Right atrium auricular region (tissue), 2 donors: ENCODE measurements at regions not wholly inside any gene's neighbourhood (a gene's known extent, or its start where the extent isn't known, plus 50 kb on each side); places are given as distances from the start of the nearest gene placed in this dataset.

Experiments used
- DNase-seq: peaks from one replicate; pipeline ENCODE4 v3.0.0-alpha.2; 2019; ENCODE audit warnings: low spot score
- H3K27ac ChIP-seq, 2 donors: fragments of 200-600 bp; sonication (generic); 1 replicate in 1 of 2; 2 replicates in 1 of 2; pipeline ENCODE4 v1.5.1; 2016 to 2019
- H3K27me3 ChIP-seq, 2 donors: fragments of 200-600 bp; sonication (generic); one replicate each; pipeline versions ENCODE4 v1.5.1 to v1.6.0; 2017 to 2019
- H3K36me3 ChIP-seq: fragments of 200-600 bp; sonication (generic); one replicate; pipeline ENCODE4 v1.5.1; 2016
- H3K4me1 ChIP-seq, 2 donors: fragments of 200-600 bp; sonication (generic); one replicate each; pipeline versions ENCODE4 v1.5.1 to v1.6.0; 2017 to 2019
- H3K4me3 ChIP-seq, 2 donors: fragments of 200-600 bp; sonication (generic); 1 replicate in 1 of 2; 2 replicates in 1 of 2; pipeline ENCODE4 v1.5.1; 2017 to 2019; ENCODE audit warnings: mild to moderate bottlenecking in 1 of 2, moderate library complexity in 1 of 2
- H3K9me3 ChIP-seq, 2 donors: fragments of 200-600 bp; sonication (generic); one replicate each; pipeline ENCODE4 v1.5.1; 2019
- CTCF ChIP-seq, 2 donors: fragments of 200-600 bp; sonication (generic); IDR thresholded peaks; one replicate each; pipeline ENCODE4 v1.5.1; 2019; ENCODE audit warnings: antibody characterized with exemption in 2 of 2

- Histone ChIP-seq H3K9me3 (no peaks in the 10 kb centered on the region), H3K4me1 (no peaks in the 10 kb centered on the region), H3K27ac (no peak overlapping the region), H3K4me3 (no peak overlapping the region), H3K27me3 (no peaks in the 10 kb centered on the region), H3K36me3 (no peaks in the 10 kb centered on the region)
- TF ChIP-seq CTCF (IDR thresholded peaks at IDR 0.05) = no peak
- no peak for DNase-seq
Observed at GRCh38 chr6:50455029-50455428, 258.3 kb upstream of the TFAP2D start.

GRCh38 chr6:50457351-50457750, 256.0 kb upstream of the TFAP2D start:
- H3K4me1 ChIP-seq = no peaks in the 10 kb centered on the region
- H3K27me3 ChIP-seq = no peaks in the 10 kb centered on the region
- TF ChIP-seq CTCF (IDR thresholded peaks at IDR 0.05) = no peak
- H3K27ac ChIP-seq = no peak overlapping the region
- H3K4me3 ChIP-seq = no peak overlapping the region
- no peaks in the 10 kb centered on the region for H3K36me3 ChIP-seq
- H3K9me3 ChIP-seq = no peaks in the 10 kb centered on the region
- DNase-seq = no peak

- no peak for TF ChIP-seq CTCF (IDR thresholded peaks at IDR 0.05)
- no peak for DNase-seq
- no peaks in the 10 kb centered on the region for H3K27me3 ChIP-seq
Observed at GRCh38 chr6:50461696-50462095, 251.6 kb upstream of the TFAP2D start.

GRCh38 chr6:50463931-50464330, 249.4 kb upstream of the TFAP2D start:
- H3K4me1 ChIP-seq = no peaks in the 10 kb centered on the region
- H3K27me3 ChIP-seq = no peaks in the 10 kb centered on the region
- H3K27ac ChIP-seq = no peak overlapping the region
- no peaks in the 10 kb centered on the region for H3K36me3 ChIP-seq
- H3K4me3 ChIP-seq = no peak overlapping the region
- no peak for DNase-seq
- H3K9me3 ChIP-seq = no peaks in the 10 kb centered on the region
- TF ChIP-seq CTCF (IDR thresholded peaks at IDR 0.05) = no peak

More at GRCh38 chr6:50461696-50462095, 251.6 kb upstream of the TFAP2D start:
- no peak overlapping the region for H3K27ac ChIP-seq
- no peaks in the 10 kb centered on the region for H3K4me1 ChIP-seq
- H3K36me3 ChIP-seq = no peaks in the 10 kb centered on the region
- no peak overlapping the region for H3K4me3 ChIP-seq
- H3K9me3 ChIP-seq = no peaks in the 10 kb centered on the region

GRCh38 chr6:50467931-50468330, 245.4 kb upstream of the TFAP2D start:
- no peak for DNase-seq
- H3K4me3 ChIP-seq = no peak overlapping the region
- no peaks in the 10 kb centered on the region for H3K27me3 ChIP-seq
- H3K36me3 ChIP-seq = no peaks in the 10 kb centered on the region
- H3K9me3 ChIP-seq = no peaks in the 10 kb centered on the region
- no peak for TF ChIP-seq CTCF (IDR thresholded peaks at IDR 0.05)
- no peak overlapping the region for H3K27ac ChIP-seq
- H3K4me1 ChIP-seq = no peaks in the 10 kb centered on the region

- Histone ChIP-seq H3K9me3 (no peaks in the 10 kb centered on the region), H3K4me1 (no peaks in the 10 kb centered on the region), H3K36me3 (no peaks in the 10 kb centered on the region), H3K27ac (no peak overlapping the region), H3K4me3 (no peak overlapping the region), H3K27me3 (no peaks in the 10 kb centered on the region)
- TF ChIP-seq CTCF (IDR thresholded peaks at IDR 0.05) = no peak
- DNase-seq = no peak
Observed at GRCh38 chr6:50471041-50471440, 242.3 kb upstream of the TFAP2D start.
